C4-2B (cell line): ENCODE measurements at regions not wholly inside any gene's neighbourhood (a gene's known extent, or its start where the extent isn't known, plus 50 kb on each side); places are given as distances from the start of the nearest gene placed in this dataset.

Source experiments
- ZFX ChIP-seq: fragments of 450-650 bp; IDR thresholded peaks from 2 replicates; pipeline ENCODE4 v1.6.1; 2017
- TF ChIP-seq, protein P1 (sequence below): fragments of 450-650 bp; conservative IDR thresholded peaks from 2 replicates; pipeline ENCODE4 v1.5.1; 2017; ENCODE audit warnings: mild to moderate bottlenecking

DNA sequence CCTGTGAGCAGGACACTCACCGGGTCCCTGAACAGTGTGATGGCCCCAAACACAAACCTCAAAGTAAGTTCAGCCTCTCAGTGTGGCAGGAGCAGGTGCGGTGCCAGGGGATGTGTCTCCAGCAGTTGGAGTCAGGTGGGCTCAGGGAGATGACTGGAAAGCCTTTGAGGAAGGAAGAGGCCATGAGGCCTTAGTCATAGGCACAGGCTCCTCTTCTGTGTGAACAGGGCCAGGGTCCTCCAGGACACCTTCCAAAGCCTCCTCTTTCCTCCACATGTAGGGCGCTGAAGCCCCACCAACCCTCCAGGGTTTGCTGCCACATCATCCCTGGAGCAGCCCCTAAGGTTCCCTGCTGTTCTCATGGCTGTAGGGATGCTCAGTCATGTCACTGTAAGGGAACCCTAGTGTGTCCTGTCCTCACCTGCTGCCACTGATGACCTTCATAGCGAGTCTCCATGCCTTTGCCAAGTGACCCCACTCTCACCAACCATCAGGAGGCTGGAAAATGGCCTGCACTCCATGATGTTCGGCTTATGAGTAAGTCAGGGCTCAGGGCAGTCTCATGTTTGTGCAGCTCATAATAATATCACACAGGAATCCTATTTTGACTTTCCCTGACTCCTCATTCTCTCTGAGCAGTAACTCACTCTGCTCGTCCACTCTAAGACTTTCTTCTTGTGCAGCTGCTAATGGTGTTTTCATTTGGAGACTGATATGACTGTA is 1152.9 kb downstream of the RPIA start:
- TF ChIP-seq, protein P1, sequence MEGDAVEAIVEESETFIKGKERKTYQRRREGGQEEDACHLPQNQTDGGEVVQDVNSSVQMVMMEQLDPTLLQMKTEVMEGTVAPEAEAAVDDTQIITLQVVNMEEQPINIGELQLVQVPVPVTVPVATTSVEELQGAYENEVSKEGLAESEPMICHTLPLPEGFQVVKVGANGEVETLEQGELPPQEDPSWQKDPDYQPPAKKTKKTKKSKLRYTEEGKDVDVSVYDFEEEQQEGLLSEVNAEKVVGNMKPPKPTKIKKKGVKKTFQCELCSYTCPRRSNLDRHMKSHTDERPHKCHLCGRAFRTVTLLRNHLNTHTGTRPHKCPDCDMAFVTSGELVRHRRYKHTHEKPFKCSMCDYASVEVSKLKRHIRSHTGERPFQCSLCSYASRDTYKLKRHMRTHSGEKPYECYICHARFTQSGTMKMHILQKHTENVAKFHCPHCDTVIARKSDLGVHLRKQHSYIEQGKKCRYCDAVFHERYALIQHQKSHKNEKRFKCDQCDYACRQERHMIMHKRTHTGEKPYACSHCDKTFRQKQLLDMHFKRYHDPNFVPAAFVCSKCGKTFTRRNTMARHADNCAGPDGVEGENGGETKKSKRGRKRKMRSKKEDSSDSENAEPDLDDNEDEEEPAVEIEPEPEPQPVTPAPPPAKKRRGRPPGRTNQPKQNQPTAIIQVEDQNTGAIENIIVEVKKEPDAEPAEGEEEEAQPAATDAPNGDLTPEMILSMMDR: no peak
- no peak for TF ChIP-seq ZFX
